SK-N-DZ (cell line): ENCODE measurements at regions not wholly inside any gene's neighbourhood (a gene's known extent, or its start where the extent isn't known, plus 50 kb on each side); places are given as distances from the start of the nearest gene placed in this dataset.

Source experiments
- DNase-seq: peaks from one replicate; pipeline ENCODE4 v3.0.0-alpha.2; 2015; ENCODE audit warnings: low spot score

- no peak for DNase-seq
Observed at GRCh38 chr5:159752622-159753275, 163.5 kb upstream of the ADRA1B start.

DNA sequence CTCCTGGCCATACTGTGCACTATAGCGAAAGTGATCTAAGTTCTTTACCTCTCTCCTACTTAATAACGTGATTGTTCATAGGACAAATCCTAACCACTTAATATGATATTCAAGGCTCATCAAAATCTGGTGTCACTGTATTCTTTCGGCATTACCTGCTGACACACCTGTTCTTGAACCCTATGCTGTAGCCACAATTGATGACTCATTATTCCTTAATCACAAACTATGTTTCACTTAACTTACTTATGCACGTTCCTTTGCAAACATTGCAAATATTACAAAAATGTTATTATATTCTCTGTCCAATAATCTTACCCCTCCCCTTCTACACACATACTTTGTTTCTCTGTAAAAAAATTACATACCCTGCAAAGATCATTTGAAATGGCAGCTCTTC, 158.1 kb upstream of the ADRA1B start:
- no peak for DNase-seq

DNA sequence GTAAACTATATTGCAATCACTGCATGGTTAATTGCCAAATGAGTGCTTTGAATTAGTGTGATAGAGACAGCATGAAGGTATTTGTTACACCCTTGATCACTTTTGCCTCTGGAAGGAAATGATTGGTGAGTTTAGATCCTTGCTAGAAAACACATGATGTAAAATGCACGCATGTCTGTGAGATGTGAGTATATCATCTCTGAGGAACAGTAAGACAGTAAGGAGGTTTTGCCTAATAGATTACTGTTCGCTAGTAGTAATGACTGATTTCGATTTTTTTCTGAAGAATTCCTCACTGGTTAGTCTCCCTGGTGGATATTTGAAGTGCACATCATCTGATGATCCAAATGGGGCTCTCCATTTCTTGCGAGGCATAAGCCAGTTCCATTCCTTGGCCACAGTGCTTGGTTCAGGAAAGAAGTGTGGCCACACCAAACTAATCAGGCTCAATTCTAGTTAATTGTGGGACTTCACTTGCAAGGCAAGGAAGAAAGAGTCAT, 156.4 kb upstream of the ADRA1B start:
- no peak for DNase-seq

DNA sequence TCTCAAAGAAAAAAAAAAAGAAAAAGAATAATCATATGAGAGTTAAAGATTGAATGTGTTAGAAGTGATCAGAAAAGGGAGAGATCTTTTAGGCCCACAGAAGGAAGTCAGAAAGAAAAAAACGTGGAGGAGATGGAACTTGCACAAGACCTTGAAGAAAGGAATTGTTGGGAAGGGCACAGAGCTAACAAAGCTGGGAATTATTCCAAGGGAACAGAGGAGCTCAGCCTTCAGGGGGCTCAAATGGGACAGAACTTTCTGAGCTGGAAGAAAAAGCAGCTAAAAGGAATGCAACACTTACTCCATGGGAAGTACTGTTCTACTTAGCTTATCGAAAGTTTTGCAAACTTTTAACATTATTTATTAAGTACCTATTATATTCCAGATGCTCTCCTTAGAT, 153.4 kb upstream of the ADRA1B start:
- DNase-seq, result no peak

- DNase-seq, result no peak
Observed at GRCh38 chr5:159763562-159763961, 152.7 kb upstream of the ADRA1B start.

- DNase-seq, result no peak
Observed at GRCh38 chr5:159764283-159765134, 151.8 kb upstream of the ADRA1B start.

- no peak for DNase-seq
Observed at GRCh38 chr5:159765135-159765433, 151.2 kb upstream of the ADRA1B start.

- DNase-seq, result no peak
Observed at GRCh38 chr5:159765760-159766517, 150.3 kb upstream of the ADRA1B start.

GRCh38 chr5:159768243-159768642, 148.0 kb upstream of the ADRA1B start:
- DNase-seq, result no peak

DNA sequence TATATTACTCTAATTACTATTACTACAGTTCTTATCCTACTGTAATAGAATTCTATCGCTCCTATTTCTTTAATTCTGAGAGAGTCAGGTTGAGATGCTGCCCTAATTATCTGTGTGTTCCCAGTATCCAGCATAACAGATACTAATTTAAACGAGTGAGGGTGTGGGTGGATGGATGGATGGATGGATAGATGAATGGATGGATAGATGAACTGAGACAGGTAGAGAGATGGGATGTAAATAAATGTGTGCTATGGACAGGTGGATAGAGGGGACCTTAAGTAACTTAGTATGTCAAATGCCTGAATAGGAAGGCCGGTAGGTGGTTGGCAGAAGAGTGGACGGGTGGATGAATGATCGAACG, 143.6 kb upstream of the ADRA1B start:
- no peak for DNase-seq

GRCh38 chr5:159773062-159773924, 143.0 kb upstream of the ADRA1B start:
- peak; percentile 21 for DNase-seq

GRCh38 chr5:159774476-159775031, 141.7 kb upstream of the ADRA1B start:
- no peak for DNase-seq

GRCh38 chr5:159775890-159776289, 140.4 kb upstream of the ADRA1B start:
- no peak for DNase-seq

GRCh38 chr5:159777049-159777660, 139.1 kb upstream of the ADRA1B start:
- DNase-seq, result no peak

GRCh38 chr5:159779481-159779880, 136.8 kb upstream of the ADRA1B start:
- no peak for DNase-seq

DNA sequence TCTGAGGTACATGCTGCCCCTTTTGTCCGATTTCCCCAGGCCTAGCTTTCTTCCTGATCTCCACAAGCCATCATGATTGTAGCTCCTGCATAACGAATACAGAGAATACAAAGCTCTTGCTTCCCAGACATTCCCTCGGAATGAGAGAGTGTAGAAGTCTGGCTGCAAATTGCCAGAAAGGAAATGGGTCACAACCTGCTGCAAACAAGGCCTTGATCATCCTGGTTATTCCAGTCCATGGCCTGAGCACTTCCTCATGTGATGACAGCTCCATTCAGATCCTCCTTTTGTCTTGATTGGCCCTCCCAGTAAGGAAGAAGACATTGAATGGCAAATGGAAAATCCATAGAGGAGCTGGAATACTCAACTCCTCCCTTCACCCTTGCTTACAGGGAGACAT, 136.0 kb upstream of the ADRA1B start:
- no peak for DNase-seq

- DNase-seq, result no peak
Observed at GRCh38 chr5:159781626-159782157, 134.6 kb upstream of the ADRA1B start.

- no peak for DNase-seq
Observed at GRCh38 chr5:159782197-159782994, 133.9 kb upstream of the ADRA1B start.

- DNase-seq, result no peak
Observed at GRCh38 chr5:159782995-159783300, 133.3 kb upstream of the ADRA1B start.

DNA sequence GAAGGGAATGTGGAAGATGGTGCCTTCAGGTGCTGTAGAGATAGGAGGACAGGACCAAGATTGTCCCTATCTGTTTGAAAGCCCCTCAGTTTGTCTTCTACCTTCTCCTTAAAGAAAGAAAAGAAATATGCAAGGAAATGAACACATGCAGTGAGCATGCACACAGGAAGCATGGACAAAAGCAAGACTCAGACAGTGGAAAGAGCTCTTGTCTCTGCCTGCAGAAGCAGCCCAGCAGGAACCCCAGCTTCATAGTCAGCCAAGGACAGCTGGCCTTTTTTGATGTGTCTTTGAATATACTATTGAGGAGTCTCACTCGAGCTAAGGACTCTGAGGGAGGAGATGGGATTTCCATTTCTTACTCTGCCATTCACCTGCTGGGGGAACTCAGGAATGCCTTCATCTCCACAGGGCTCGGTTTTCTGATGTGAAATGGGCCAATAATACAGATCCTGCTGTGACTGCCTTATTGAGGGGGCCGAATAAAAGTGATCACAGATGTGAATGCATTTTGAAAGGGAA, 132.5 kb upstream of the ADRA1B start:
- DNase-seq, result no peak
